ENCODE measurements at regions not wholly inside any gene's neighbourhood (a gene's known extent, or its start where the extent isn't known, plus 50 kb on each side); places are given as distances from the start of the nearest gene placed in this dataset.
A peak's percentile ranks its signal among the peaks of the same experiment; 100 is the strongest.

DNA sequence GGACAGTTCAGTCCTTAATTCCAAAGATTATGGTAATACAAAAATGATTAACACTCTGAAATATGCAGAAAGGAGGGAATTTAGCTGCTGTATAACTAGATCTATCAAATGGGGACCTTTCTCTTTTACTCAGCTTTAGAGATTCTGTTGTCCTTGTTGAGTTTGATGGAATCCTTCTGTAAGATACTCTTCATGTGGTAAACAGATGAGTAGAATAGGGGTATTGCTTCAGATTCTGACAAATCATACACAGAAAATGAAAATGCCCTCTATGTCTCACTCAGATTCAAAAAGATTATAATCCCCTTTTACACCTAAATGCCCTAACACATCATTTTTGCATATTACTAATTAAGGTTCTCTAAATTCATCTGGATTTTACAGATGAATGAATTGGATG lies 50.7 kb downstream of the ARHGAP35 start:
- DNase-seq (ENCODE audit: extremely low read depth in 1 of 2, low read depth in 1 of 2) = no peak

GRCh38 chr19:46913198-46913851 lies 52.5 kb downstream of the ARHGAP35 start:
- DNase-seq (ENCODE audit: extremely low read depth in 1 of 2, low read depth in 1 of 2) = no peak

DNA sequence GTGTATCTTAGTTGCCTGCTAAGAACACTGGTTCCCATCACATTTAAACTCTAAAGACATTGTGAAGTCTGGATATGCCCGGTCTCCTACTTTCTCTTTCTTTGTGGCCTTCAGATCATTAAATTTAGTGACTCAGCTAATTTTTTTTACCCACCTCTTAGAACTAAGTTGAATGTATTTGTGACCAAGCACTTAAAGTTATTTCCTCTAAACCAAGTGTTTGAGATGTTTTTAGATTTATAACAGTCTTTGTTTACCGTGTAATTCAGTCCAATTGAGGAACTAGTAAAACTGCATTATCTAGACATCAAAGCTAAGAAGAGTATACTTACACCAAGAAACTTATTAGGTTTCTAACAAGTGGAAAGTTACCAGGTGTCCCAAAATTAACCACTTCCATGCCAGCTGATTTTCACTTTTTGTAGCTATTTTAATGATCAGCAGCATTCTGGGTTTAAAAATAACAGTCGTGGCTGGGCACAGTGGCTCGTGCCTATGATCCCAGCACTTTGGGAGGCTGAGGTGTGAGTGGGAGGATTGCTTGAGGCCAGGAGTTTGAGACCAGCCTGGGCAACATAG lies 53.1 kb downstream of the ARHGAP35 start:
- DNase-seq (ENCODE audit: extremely low read depth in 1 of 2, low read depth in 1 of 2) = no peak

- no peak for DNase-seq (ENCODE audit: extremely low read depth in 1 of 2, low read depth in 1 of 2)
These were observed 54.6 kb downstream of the ARHGAP35 start for GRCh38 chr19:46915386-46915785.

DNA sequence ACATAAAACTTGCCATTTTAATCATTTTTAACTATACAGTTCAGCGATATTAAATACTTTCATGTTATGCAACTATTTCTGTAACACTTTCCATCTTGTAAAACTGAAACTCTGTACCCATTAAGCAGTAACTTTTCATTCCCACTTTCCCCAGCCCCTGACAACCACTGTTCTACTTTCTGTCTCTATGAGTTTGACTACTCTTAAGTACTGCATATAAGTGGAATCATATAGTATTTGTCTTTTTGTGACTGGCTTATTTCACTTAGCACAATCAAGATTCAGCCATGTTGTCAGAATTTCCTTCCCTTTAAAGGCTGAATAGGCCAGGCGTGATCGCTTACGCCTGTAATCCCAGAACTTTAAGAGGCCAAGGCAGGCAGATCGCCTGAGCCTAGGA lies 56.2 kb downstream of the ARHGAP35 start:
- no peak for DNase-seq (ENCODE audit: extremely low read depth in 1 of 2, low read depth in 1 of 2)

GRCh38 chr19:46919324-46919723 lies 58.5 kb downstream of the ARHGAP35 start:
- peak; percentile 3 to 29 for DNase-seq (ENCODE audit: extremely low read depth in 1 of 2, low read depth in 1 of 2)

- DNase-seq (ENCODE audit: extremely low read depth in 1 of 2, low read depth in 1 of 2) = no peak
These were observed 59.6 kb downstream of the ARHGAP35 start for GRCh38 chr19:46920362-46920761.

- no peak for DNase-seq (ENCODE audit: extremely low read depth in 1 of 2, low read depth in 1 of 2)
These were observed 60.3 kb downstream of the ARHGAP35 start for GRCh38 chr19:46921071-46921470.

- no peak for DNase-seq (ENCODE audit: extremely low read depth in 1 of 2, low read depth in 1 of 2)
These were observed 61.7 kb downstream of the ARHGAP35 start for GRCh38 chr19:46922465-46922864.

GRCh38 chr19:46924874-46925547 lies 64.2 kb downstream of the ARHGAP35 start:
- no peak for DNase-seq (ENCODE audit: extremely low read depth in 1 of 2, low read depth in 1 of 2)

GRCh38 chr19:46925548-46925950 lies 64.8 kb downstream of the ARHGAP35 start:
- DNase-seq (ENCODE audit: extremely low read depth in 1 of 2, low read depth in 1 of 2) = no peak

- DNase-seq (ENCODE audit: extremely low read depth in 1 of 2, low read depth in 1 of 2) = no peak
These were observed 65.6 kb downstream of the ARHGAP35 start for GRCh38 chr19:46926170-46927071.

DNA sequence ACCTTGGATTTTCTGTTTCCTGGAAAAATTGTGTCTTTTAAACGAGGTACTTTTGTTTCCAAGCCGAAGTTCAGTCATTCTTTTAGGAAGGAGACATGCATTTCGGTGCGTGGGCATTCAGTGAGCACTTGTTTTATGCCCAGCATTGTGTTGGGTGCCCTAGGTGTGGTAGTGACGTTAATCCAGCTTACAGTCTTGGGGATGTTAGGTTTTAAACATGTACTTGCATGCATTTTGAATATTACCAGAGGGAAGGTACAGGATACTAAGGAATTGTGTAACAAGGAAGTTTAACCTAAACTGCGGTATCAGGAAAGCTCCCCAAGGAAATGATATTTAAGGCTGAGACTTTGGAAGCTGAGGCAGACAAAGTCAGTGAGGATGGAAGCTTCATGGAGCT lies 66.3 kb downstream of the ARHGAP35 start:
- no peak for DNase-seq (ENCODE audit: extremely low read depth in 1 of 2, low read depth in 1 of 2)

DNA sequence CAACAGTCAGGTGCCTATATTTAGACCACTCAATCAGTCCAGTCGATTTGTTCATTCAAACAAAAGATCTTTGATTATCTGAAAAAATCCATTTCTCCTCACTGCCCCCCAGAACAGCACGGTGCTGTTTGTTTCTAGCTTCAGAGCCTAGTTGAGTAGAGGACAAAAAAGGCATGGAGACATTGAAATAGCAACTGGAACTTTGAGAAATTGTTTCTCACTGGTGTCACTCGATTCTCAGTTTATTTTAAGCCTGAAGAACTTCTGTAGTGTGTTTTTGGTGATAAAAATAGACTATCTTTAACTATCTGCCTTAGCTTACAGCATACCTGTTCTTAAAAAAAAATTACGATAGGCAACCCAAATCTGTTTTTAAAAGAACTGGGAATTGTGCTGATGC lies 67.1 kb downstream of the ARHGAP35 start:
- DNase-seq (ENCODE audit: extremely low read depth in 1 of 2, low read depth in 1 of 2) = no peak

DNA sequence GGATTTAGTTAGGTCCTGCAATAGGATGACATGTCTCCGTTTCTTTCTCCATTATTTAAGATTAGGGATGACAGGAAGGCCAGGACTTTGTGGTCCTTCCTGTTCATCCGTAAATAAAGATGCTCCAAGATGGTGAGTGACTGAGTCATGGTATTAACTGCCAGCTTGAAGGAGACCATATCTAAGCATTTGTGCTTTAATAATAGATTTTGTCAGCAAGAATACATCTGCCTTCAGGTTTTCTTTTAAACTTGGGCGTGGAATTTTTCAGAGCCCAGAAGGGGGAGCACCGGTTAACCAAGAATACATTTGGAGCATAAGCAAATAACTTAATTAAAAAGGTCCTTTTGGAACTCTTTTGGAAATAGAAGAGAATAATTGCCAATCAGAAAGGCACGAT lies 68.2 kb downstream of the ARHGAP35 start:
- DNase-seq (ENCODE audit: extremely low read depth in 1 of 2, low read depth in 1 of 2) = no peak

GRCh38 chr19:46931202-46931601 lies 70.4 kb downstream of the ARHGAP35 start:
- no peak for DNase-seq (ENCODE audit: extremely low read depth in 1 of 2, low read depth in 1 of 2)

DNA sequence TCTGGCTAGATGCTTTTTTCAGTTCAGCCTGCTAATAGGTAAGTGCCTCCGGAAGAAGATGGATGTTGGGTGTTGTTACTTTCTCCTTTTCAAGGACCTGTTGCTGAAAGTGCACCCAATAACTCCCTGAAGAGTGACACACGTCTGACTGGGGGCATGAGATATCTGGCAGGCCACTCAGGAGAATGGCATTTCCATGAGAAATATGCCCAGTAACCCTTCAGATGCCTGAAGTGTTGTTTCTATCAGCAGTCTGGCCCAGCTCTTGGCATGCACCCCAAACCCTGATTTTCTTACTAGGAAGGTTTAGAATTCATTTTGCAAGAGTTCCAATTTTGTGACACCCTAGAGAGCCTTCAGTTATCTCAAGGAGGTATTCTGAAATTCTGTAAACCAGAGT lies 71.5 kb downstream of the ARHGAP35 start:
- DNase-seq (ENCODE audit: extremely low read depth in 1 of 2, low read depth in 1 of 2) = no peak

- DNase-seq (ENCODE audit: extremely low read depth in 1 of 2, low read depth in 1 of 2) = no peak
These were observed 74.4 kb downstream of the ARHGAP35 start for GRCh38 chr19:46935066-46935663.

- no peak for DNase-seq (ENCODE audit: extremely low read depth in 1 of 2, low read depth in 1 of 2)
These were observed 76.3 kb upstream of the NPAS1 start for GRCh38 chr19:46943150-46943946.

GRCh38 chr19:46944123-46944748 lies 75.4 kb upstream of the NPAS1 start:
- no peak for DNase-seq (ENCODE audit: extremely low read depth in 1 of 2, low read depth in 1 of 2)

All from stimulated activated CD8-positive, alpha-beta memory T cell treated with anti-CD3 and anti-CD28 coated beads, Interleukin-7, amount 100 ng/mL, for 48 hours (primary cell).